ENCODE measurements at regions not wholly inside any gene's neighbourhood (a gene's known extent, or its start where the extent isn't known, plus 50 kb on each side); places are given as distances from the start of the nearest gene placed in this dataset.

GRCh38 chr11:27214713-27215112 is 148.3 kb downstream of the CCDC34 start:
- Histone ChIP-seq H3K27ac (ENCODE audit: extremely low read depth, low read depth, low read length) (no peak overlapping the region), H3K36me3 (ENCODE audit: control insufficient read depth in 2 of 2, insufficient read depth in 1 of 2, low read length in 2 of 2) (peaks cover 0 to 63% of the 10 kb centered on the region in 2 experiments; a peak in 1 of 3 replicates), H3K9me3 (ENCODE audit: control insufficient read depth, insufficient read depth, low read depth, low read length) (no peaks in the 10 kb centered on the region), H3K4me3 (ENCODE audit: low read depth, low read length) (no peak overlapping the region), H3K4me1 (ENCODE audit: control insufficient read depth, insufficient read depth, low read length) (peaks cover 24% of the 10 kb centered on the region)
- TF ChIP-seq ZNF707 (tag by site-specific recombination; IDR thresholded peaks at IDR 0.05), result no peak
- no peak for TF ChIP-seq ZNF843 (tag by site-specific recombination; IDR thresholded peaks at IDR 0.05)
- TF ChIP-seq ZNF596 (tag by site-specific recombination; IDR thresholded peaks at IDR 0.05), result no peak
- TF ChIP-seq ZNF169 (tag by site-specific recombination; IDR thresholded peaks at IDR 0.05), result no peak
- TF ChIP-seq, protein P1, sequence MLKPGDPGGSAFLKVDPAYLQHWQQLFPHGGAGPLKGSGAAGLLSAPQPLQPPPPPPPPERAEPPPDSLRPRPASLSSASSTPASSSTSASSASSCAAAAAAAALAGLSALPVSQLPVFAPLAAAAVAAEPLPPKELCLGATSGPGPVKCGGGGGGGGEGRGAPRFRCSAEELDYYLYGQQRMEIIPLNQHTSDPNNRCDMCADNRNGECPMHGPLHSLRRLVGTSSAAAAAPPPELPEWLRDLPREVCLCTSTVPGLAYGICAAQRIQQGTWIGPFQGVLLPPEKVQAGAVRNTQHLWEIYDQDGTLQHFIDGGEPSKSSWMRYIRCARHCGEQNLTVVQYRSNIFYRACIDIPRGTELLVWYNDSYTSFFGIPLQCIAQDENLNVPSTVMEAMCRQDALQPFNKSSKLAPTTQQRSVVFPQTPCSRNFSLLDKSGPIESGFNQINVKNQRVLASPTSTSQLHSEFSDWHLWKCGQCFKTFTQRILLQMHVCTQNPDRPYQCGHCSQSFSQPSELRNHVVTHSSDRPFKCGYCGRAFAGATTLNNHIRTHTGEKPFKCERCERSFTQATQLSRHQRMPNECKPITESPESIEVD (tag by site-specific recombination; IDR thresholded peaks at IDR 0.05), result no peak
- no peak for TF ChIP-seq ZNF792 (tag by site-specific recombination; IDR thresholded peaks at IDR 0.05)
- CTCF ChIA-PET, result interaction anchor here (0.6 to 5.0 kb wide), 7 partner anchors 14 to 984 kb away, joined by 3 to 53 read pairs (median 8); no protein-coding TSS in a partner anchor
- POLR2A ChIA-PET, result interaction anchor here (1.9 kb wide), 1 partner anchor 13 kb away, joined by 6 read pairs; no protein-coding TSS in a partner anchor

DNA sequence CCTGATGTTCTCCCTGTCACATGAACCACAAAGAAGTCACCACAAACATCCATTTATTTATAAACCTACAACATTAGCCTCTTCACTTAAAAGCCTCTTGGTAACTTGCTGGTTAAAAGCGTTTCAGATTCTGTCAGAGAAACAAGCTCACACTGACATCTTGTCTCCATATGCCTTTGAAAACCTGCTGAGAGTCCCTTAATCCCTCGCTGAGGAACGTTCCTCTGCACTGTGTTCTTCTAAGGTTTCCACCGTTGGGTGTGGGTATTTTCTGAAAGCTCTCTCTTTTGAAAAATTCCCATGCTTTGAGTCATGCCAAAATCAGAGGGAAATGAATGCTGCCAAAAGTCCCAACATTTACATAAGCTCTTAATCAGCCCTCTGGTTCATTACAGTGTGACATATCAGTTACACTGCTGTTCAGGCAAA is 149.8 kb downstream of the CCDC34 start:
- POLR2A ChIA-PET, result interaction anchor here (0.6 to 1.9 kb wide), 4 partner anchors 11 to 247 kb away, joined by 4 to 8 read pairs (median 6); no protein-coding TSS in a partner anchor
- peaks cover 29% of the 10 kb centered on the region for H3K4me1 ChIP-seq (ENCODE audit: control insufficient read depth, insufficient read depth, low read length)
- peaks cover 0 to 64% of the 10 kb centered on the region in 2 experiments; a peak in 1 of 3 replicates for H3K36me3 ChIP-seq (ENCODE audit: control insufficient read depth in 2 of 2, insufficient read depth in 1 of 2, low read length in 2 of 2)
- peak overlapping the region; percentile 46 for H3K27ac ChIP-seq (ENCODE audit: extremely low read depth, low read depth, low read length)
- no peaks in the 10 kb centered on the region for H3K9me3 ChIP-seq (ENCODE audit: control insufficient read depth, insufficient read depth, low read depth, low read length)
- H3K4me3 ChIP-seq (ENCODE audit: low read depth, low read length), result no peak overlapping the region
- CTCF ChIA-PET, result interaction anchor here (0.6 to 5.0 kb wide), 17 partner anchors 8 to 285 kb away, joined by 3 to 53 read pairs (median 3); partner anchors contain the start of gene LGR4
- TF ChIP-seq, protein P2, sequence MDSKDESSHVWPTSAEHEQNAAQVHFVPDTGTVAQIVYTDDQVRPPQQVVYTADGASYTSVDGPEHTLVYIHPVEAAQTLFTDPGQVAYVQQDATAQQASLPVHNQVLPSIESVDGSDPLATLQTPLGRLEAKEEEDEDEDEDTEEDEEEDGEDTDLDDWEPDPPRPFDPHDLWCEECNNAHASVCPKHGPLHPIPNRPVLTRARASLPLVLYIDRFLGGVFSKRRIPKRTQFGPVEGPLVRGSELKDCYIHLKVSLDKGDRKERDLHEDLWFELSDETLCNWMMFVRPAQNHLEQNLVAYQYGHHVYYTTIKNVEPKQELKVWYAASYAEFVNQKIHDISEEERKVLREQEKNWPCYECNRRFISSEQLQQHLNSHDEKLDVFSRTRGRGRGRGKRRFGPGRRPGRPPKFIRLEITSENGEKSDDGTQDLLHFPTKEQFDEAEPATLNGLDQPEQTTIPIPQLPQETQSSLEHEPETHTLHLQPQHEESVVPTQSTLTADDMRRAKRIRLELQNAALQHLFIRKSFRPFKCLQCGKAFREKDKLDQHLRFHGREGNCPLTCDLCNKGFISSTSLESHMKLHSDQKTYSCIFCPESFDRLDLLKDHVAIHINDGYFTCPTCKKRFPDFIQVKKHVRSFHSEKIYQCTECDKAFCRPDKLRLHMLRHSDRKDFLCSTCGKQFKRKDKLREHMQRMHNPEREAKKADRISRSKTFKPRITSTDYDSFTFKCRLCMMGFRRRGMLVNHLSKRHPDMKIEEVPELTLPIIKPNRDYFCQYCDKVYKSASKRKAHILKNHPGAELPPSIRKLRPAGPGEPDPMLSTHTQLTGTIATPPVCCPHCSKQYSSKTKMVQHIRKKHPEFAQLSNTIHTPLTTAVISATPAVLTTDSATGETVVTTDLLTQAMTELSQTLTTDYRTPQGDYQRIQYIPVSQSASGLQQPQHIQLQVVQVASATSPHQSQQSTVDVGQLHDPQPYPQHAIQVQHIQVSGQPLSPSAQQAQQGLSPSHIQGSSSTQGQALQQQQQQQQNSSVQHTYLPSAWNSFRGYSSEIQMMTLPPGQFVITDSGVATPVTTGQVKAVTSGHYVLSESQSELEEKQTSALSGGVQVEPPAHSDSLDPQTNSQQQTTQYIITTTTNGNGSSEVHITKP (tag by site-specific recombination; IDR thresholded peaks at IDR 0.05), result peak; percentile 25; the same call in 1 of the 2 replicates
- no peak for TF ChIP-seq ZNF530 (tag by site-specific recombination; IDR thresholded peaks at IDR 0.05; ENCODE audit: low read depth)
- TF ChIP-seq, protein P1 (tag by site-specific recombination; IDR thresholded peaks at IDR 0.05), result no peak
- peak; percentile 61 for TF ChIP-seq ZNF629 (tag by site-specific recombination; IDR thresholded peaks at IDR 0.05)
- TF ChIP-seq KLF8 (tag by site-specific recombination; IDR thresholded peaks at IDR 0.05), result peak; percentile 39; the same call in 1 of the 2 replicates
- TF ChIP-seq ZBTB7A (tag by site-specific recombination; IDR thresholded peaks at IDR 0.05; ENCODE audit: low read depth), result no peak
- no peak for TF ChIP-seq ZNF792 (tag by site-specific recombination; IDR thresholded peaks at IDR 0.05)
- TF ChIP-seq SP7 (tag by site-specific recombination; IDR thresholded peaks at IDR 0.05), result peak; percentile 63
- TF ChIP-seq ZNF600 (tag by site-specific recombination; IDR thresholded peaks at IDR 0.05), result peak; percentile 86
- TF ChIP-seq ZNF596 (tag by site-specific recombination; IDR thresholded peaks at IDR 0.05), result no peak
- peak; percentile 59 for TF ChIP-seq ZNF366 (tag by site-specific recombination; conservative IDR thresholded peaks at IDR 0.05)
- TF ChIP-seq HOXA7 (CRISPR knock-in tag; IDR thresholded peaks at IDR 0.05; ENCODE audit: borderline replicate concordance), result no peak
- TF ChIP-seq ZIC2 (tag by site-specific recombination; IDR thresholded peaks at IDR 0.05), result peak; percentile 26; the same call in 1 of the 2 replicates
- TF ChIP-seq, protein P3, sequence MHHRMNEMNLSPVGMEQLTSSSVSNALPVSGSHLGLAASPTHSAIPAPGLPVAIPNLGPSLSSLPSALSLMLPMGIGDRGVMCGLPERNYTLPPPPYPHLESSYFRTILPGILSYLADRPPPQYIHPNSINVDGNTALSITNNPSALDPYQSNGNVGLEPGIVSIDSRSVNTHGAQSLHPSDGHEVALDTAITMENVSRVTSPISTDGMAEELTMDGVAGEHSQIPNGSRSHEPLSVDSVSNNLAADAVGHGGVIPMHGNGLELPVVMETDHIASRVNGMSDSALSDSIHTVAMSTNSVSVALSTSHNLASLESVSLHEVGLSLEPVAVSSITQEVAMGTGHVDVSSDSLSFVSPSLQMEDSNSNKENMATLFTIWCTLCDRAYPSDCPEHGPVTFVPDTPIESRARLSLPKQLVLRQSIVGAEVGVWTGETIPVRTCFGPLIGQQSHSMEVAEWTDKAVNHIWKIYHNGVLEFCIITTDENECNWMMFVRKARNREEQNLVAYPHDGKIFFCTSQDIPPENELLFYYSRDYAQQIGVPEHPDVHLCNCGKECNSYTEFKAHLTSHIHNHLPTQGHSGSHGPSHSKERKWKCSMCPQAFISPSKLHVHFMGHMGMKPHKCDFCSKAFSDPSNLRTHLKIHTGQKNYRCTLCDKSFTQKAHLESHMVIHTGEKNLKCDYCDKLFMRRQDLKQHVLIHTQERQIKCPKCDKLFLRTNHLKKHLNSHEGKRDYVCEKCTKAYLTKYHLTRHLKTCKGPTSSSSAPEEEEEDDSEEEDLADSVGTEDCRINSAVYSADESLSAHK (tag by site-specific recombination; IDR thresholded peaks at IDR 0.05), result no peak
- TF ChIP-seq ZNF132 (tag by site-specific recombination; IDR thresholded peaks at IDR 0.05; ENCODE audit: borderline replicate concordance), result no peak
- TF ChIP-seq ZEB2 (tag by site-specific recombination; IDR thresholded peaks at IDR 0.05), result peak; percentile 78
- TF ChIP-seq ZBTB8A (tag by site-specific recombination; IDR thresholded peaks at IDR 0.05), result no peak
- TF ChIP-seq REST (tag by site-specific recombination; IDR thresholded peaks at IDR 0.05), result no peak
